ENCODE measurements at regions not wholly inside any gene's neighbourhood (a gene's known extent, or its start where the extent isn't known, plus 50 kb on each side); places are given as distances from the start of the nearest gene placed in this dataset.
A peak's percentile ranks its signal among the peaks of the same experiment; 100 is the strongest.
"Not testable (repeated sequence)": the region's sequence is repeated elsewhere in the genome, so short reads cannot be mapped to it uniquely, and the experiment has no call there.

DNA sequence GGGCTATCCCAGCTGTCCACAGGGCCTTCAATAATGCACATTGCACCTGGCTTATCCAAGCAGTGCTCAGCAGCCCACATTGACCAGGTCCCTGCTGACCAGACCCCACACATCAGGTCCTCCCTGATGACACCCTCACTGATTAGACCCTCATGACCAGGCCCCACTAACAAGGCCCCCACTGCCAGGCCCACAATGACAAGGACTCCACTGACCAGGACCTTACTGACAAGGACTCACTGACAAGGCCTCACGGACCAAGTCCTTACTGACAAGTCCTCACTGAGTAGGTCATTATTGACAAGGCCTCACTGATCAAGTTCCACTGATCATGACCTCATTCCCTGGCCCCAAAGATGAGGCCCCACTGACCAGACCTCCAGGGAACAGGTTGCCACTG lies 3837.8 kb upstream of the OR11H1 start:
- DNase-seq (ENCODE audit: low spot score); H3K4me3 ChIP-seq; H3K27ac ChIP-seq: not testable (repeated sequence)

GRCh38 chr22:11703588-11703987 lies 3824.4 kb upstream of the OR11H1 start:
- not testable (repeated sequence) for H3K4me3 ChIP-seq, H3K27ac ChIP-seq
- DNase-seq (ENCODE audit: low spot score) = peak; percentile 35

- not testable (repeated sequence) for H3K27ac ChIP-seq; H3K4me3 ChIP-seq; DNase-seq (ENCODE audit: low spot score)
Observed at GRCh38 chr22:11706826-11707225, 3821.2 kb upstream of the OR11H1 start.

All from coronary artery (tissue), 2 donors.